Activated T-helper 1 cell treated with anti-CD3 and anti-CD28 coated beads, Interleukin-12 subunit alpha, Interleukin-12 subunit beta, Interleukin-2, Interleukin-4 antibody, amounts not matched to agents 30 ng/mL and 10 ng/mL and 1 ng/mL, durations not matched to agents 14 hours and 24 hours and 36 hours (primary cell): ENCODE measurements at regions not wholly inside any gene's neighbourhood (a gene's known extent, or its start where the extent isn't known, plus 50 kb on each side); places are given as distances from the start of the nearest gene placed in this dataset.
"Not testable (repeated sequence)": the region's sequence is repeated elsewhere in the genome, so short reads cannot be mapped to it uniquely, and the experiment has no call there.

ENCODE experiments used
- DNase-seq: peaks from one replicate; pipeline ENCODE4 v3.0.0; 2021; ENCODE audit warnings: low spot score
- H3K27ac Mint-ChIP-seq: one replicate; pipeline ENCODE4 v1.8.0; 2021; ENCODE audit warnings: mild to moderate bottlenecking, mixed read lengths
- H3K27me3 Mint-ChIP-seq: one replicate; pipeline ENCODE4 v1.8.0; 2022; ENCODE audit warnings: mild to moderate bottlenecking, moderate library complexity, mixed read lengths; ENCODE audit not compliant: insufficient read depth
- H3K36me3 Mint-ChIP-seq: one replicate; pipeline ENCODE4 v1.8.0; 2021; ENCODE audit warnings: low read depth, mixed read lengths
- H3K4me1 Mint-ChIP-seq: one replicate; pipeline ENCODE4 v1.8.0; 2021; ENCODE audit warnings: low read depth, mixed read lengths
- H3K4me3 Mint-ChIP-seq: one replicate; pipeline ENCODE4 v1.8.0; 2021; ENCODE audit warnings: mild to moderate bottlenecking, moderate library complexity, mixed read lengths
- H3K9me3 Mint-ChIP-seq: one replicate; pipeline ENCODE4 v1.8.0; 2021; ENCODE audit warnings: mixed read lengths
- intact Hi-C: fragments of 100-400 bp; cut with micrococcal nuclease; formaldehyde crosslinking; loops from one replicate; pipeline ENCODE4 v1.15.1; 2024

DNA sequence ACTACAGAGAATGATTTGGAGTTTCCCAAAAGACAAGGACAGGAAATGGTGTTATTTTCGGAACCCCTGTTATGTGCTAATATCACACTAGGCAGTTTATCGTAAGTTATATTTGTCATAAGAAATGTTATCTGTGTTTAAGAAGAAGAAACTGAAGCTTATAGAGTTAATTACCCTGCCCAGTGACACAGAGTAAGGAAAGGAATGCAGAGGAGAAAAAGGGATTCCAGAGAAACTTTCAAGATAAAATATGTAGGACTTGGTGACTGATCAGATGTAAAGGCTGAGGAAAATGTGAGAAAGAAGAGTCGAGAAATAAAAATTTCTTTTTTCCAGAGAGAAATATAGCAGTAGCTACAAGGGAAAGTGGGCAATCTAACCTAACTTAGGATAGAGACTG, 63.5 kb upstream of the ZNF746 start:
- Mint-ChIP-seq H3K27ac (no peak overlapping the region), H3K9me3 (no peaks in the 10 kb centered on the region), H3K36me3 (peaks cover 24% of the 10 kb centered on the region), H3K4me3 (no peak overlapping the region), H3K27me3 (no peaks in the 10 kb centered on the region), H3K4me1 (peaks cover 4% of the 10 kb centered on the region)
- intact Hi-C loops, result no loop called here
- no peak for DNase-seq

DNA sequence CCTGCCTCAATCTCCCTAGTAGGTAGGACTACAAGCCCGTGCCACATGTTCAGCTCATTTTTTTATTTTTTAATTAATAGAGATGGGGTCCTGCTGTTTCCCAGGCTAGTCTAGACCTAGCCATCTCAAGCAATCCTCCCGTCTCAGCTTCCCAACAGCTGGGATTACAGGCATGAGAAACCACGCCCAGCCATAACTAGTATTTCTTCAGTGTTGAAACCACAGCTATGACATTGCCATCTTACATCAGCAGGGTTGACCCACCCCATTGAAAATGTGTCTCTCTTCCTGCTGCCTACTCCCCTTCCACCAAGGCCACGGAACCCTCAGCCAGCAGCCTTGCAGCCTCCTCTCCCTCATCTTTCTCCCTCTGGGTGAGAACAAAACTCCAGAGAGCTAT, 62.1 kb upstream of the ZNF746 start:
- intact Hi-C loops, result no loop called here
- H3K4me1 Mint-ChIP-seq, result no peaks in the 10 kb centered on the region
- no peaks in the 10 kb centered on the region for H3K27me3 Mint-ChIP-seq
- DNase-seq, result no peak
- H3K4me3 Mint-ChIP-seq, result no peak overlapping the region
- no peak overlapping the region for H3K27ac Mint-ChIP-seq
- H3K9me3 Mint-ChIP-seq, result no peaks in the 10 kb centered on the region
- H3K36me3 Mint-ChIP-seq, result peaks cover 20% of the 10 kb centered on the region

DNA sequence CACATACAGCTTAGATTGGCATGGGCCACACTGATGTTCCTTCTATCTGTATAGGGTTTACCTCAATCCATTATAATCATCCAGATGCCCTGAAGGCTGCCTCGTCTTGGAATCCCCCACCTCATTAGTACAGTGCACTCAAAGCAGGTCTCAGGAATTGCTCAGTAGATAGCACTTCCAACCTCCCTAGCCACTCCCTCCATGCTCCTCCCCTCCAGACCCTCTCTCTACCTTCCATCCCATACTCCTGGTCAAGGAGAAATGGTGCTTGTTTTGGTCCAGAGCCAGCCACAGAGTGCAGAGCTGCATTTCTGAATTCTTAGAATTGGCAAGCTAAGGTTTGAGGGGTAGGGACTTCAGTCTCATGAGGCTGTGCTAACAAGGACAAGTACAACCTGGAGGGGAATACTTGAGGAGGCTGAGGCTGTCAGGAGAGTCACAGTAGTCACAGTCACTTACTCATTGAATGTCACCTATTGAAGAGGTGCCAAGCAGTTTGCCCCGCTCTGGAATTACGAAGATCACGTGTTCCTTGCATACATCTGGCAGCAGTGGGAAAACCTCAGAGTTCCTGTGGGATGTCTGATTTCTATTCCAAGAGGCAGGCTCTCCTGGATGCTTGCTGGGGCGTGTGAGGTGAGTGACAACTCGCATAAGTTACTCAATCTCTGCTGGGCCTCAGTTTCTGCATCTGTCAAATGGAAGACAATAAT, 60.7 kb upstream of the ZNF746 start:
- no peak overlapping the region for H3K27ac Mint-ChIP-seq
- no peaks in the 10 kb centered on the region for H3K9me3 Mint-ChIP-seq
- no peak for DNase-seq
- intact Hi-C loops, result no loop called here
- H3K27me3 Mint-ChIP-seq, result no peaks in the 10 kb centered on the region
- H3K4me3 Mint-ChIP-seq, result no peak overlapping the region
- H3K36me3 Mint-ChIP-seq, result peaks cover 20% of the 10 kb centered on the region
- no peaks in the 10 kb centered on the region for H3K4me1 Mint-ChIP-seq

DNA sequence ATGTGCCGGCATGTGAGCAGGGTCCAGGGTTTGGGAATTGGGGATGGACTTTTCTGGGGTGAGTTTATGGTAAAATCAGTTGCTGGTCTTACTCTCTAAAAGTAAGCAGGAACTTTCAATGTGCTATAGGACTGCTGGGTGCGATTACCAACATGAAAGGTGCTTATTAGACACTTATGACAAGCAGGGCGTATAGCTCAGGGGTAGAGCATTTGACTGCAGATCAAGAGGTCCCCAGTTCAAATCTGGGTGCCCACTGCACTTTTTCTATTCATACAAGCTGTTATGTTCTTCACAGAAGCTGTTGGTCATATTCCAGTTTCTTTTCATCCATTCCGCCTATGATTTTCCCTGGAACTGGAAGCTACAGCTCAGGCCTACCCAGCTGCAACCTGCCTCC, 58.9 kb upstream of the ZNF746 start:
- H3K4me1 Mint-ChIP-seq, DNase-seq, H3K9me3 Mint-ChIP-seq, H3K27ac Mint-ChIP-seq, H3K27me3 Mint-ChIP-seq, intact Hi-C loops, H3K4me3 Mint-ChIP-seq: not testable (repeated sequence)
- H3K36me3 Mint-ChIP-seq, result peaks cover 26% of the 10 kb centered on the region

DNA sequence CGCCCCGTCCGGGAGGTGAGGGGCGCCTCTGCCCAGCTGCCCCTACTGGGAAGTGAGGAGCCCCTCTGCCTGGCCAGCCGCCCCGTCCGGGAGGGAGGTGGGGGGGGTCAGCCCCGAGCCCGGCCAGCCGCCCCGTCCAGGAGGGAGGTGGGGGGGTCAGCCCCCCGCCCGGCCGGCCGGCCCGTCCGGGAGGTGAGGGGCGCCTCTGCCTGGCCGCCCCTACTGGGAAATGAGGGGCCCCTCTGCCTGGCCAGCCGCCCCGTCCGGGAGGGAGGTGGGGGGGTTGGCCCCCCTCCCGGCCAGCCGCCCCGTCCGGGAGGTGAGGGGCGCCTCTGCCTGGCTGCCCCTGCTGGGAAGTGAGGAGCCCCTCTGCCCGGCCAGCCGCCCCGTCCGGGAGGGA, 57.2 kb upstream of the ZNF746 start:
- H3K9me3 Mint-ChIP-seq, H3K27me3 Mint-ChIP-seq, DNase-seq, H3K4me3 Mint-ChIP-seq, H3K27ac Mint-ChIP-seq, H3K4me1 Mint-ChIP-seq, intact Hi-C loops: not testable (repeated sequence)
- H3K36me3 Mint-ChIP-seq, result peaks cover 29% of the 10 kb centered on the region

DNA sequence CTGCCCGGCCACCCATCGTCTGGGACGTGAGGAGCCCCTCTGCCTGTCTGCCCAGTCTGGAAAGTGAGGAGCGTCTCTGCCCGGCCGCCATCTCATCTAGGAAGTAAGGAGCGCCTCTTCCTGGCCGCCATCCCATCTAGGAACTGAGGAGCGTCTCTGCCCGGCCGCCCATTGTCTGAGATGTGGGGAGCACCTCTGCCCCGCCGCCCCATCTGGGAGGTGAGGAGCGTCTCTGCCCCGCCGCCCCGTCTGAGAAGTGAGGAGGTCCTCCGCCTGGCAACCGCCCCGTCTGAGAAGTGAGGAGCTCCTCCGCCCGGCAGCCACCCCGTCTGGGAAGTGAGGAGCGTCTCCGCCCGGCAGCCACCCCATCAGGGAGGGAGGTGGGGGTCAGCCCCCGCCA, 56.4 kb upstream of the ZNF746 start:
- H3K27me3 Mint-ChIP-seq, DNase-seq, H3K9me3 Mint-ChIP-seq, H3K4me3 Mint-ChIP-seq, H3K27ac Mint-ChIP-seq, H3K4me1 Mint-ChIP-seq, intact Hi-C loops: not testable (repeated sequence)
- peaks cover 28% of the 10 kb centered on the region for H3K36me3 Mint-ChIP-seq

DNA sequence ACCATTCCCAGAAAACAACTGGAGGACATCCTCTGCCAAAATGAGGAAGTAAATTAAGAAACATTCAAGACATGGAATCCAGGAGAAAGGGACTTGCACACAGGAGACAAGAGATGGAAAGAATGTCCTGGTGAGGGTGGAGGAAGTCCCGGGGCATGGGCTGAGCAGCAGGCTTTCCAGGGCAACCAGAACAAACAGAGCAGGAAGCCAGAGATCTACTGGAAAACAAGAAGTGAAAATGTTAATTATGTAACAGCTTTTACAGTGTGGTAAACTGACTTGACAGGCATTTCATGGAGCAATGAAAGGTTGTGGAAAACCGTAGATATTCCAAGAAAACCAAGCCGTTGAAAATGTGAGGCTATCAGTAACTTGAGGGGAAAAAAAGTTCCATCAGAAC, 55.2 kb upstream of the ZNF746 start:
- intact Hi-C loops, result no loop called here
- no peak for DNase-seq

More for the DNA sequence above, 55.2 kb upstream of the ZNF746 start:
- H3K36me3 Mint-ChIP-seq, result peaks cover 30% of the 10 kb centered on the region
- H3K4me3 Mint-ChIP-seq, result no peak overlapping the region
- no peaks in the 10 kb centered on the region for H3K4me1 Mint-ChIP-seq
- no peaks in the 10 kb centered on the region for H3K9me3 Mint-ChIP-seq
- no peak overlapping the region for H3K27ac Mint-ChIP-seq
- H3K27me3 Mint-ChIP-seq, result no peaks in the 10 kb centered on the region
